Liver (tissue), 8 donors: ENCODE measurements at regions not wholly inside any gene's neighbourhood (a gene's known extent, or its start where the extent isn't known, plus 50 kb on each side); places are given as distances from the start of the nearest gene placed in this dataset.
"Not testable (repeated sequence)": the region's sequence is repeated elsewhere in the genome, so short reads cannot be mapped to it uniquely, and the experiment has no call there.

ENCODE experiments used
- DNase-seq: peaks from one replicate; pipeline ENCODE4 v3.0.0-alpha.2; 2017; ENCODE audit warnings: low spot score
- H3K27ac ChIP-seq, 2 donors: one replicate each; pipeline ENCODE4 v1.7.0; 2013; ENCODE audit warnings: inconsistent platforms in 2 of 2, low read length in 2 of 2, control low read depth in 1 of 2, low read depth in 1 of 2, mild to moderate bottlenecking in 1 of 2
- H3K27me3 ChIP-seq, 4 donors: one replicate each; pipeline versions ENCODE4 v1.6.1 to v1.7.0; 2013; ENCODE audit warnings: low read length in 3 of 4, inconsistent platforms in 1 of 4, mild to moderate bottlenecking in 1 of 4, moderate library complexity in 1 of 4; ENCODE audit not compliant: control insufficient read depth in 4 of 4, insufficient read depth in 4 of 4
- H3K36me3 ChIP-seq, 4 donors: one replicate each; pipeline versions ENCODE4 v1.6.1 to v1.7.0; 2013; ENCODE audit warnings: low read length in 3 of 4, mild to moderate bottlenecking in 3 of 4, low read depth in 1 of 4, moderate library complexity in 1 of 4; ENCODE audit not compliant: control insufficient read depth in 4 of 4, insufficient read depth in 3 of 4
- H3K4me1 ChIP-seq, 4 donors: one replicate each; pipeline versions ENCODE4 v1.6.1 to v1.7.0; 2013; ENCODE audit warnings: low read length in 3 of 4, mild to moderate bottlenecking in 3 of 4, moderate library complexity in 1 of 4; ENCODE audit not compliant: control insufficient read depth in 4 of 4, insufficient read depth in 4 of 4
- H3K4me3 ChIP-seq, 3 donors: one replicate each; pipeline versions ENCODE4 v1.6.1 to v1.7.0; 2013; ENCODE audit warnings: low read length in 3 of 3, control low read depth in 1 of 3, low read depth in 1 of 3, mild to moderate bottlenecking in 1 of 3
- H3K9ac ChIP-seq, 2 donors: one replicate each; pipeline ENCODE4 v1.7.0; 2013; ENCODE audit warnings: low read length in 2 of 2, mild to moderate bottlenecking in 2 of 2, moderate library complexity in 2 of 2, control low read depth in 1 of 2, low read depth in 1 of 2
- H3K9me3 ChIP-seq, 4 donors: one replicate each; pipeline versions ENCODE4 v1.6.1 to v1.7.0; 2013; ENCODE audit warnings: low read length in 3 of 4; ENCODE audit not compliant: control insufficient read depth in 4 of 4
- CTCF ChIP-seq: fragments of 150-350 bp; IDR thresholded peaks from 2 replicates; pipeline ENCODE4 v1.5.1; 2017; ENCODE audit warnings: improper control_type of control experiment, low read depth, low read length; ENCODE audit not compliant: missing input control
- EGR1 ChIP-seq, 2 donors: IDR thresholded peaks; 2 replicates each; pipeline ENCODE4 v1.6.1; 2016 to 2018; ENCODE audit warnings: antibody characterized with exemption in 2 of 2, low read depth in 2 of 2
- FOXA2 ChIP-seq: IDR thresholded peaks from 2 replicates; pipeline ENCODE4 v1.6.1; 2016; ENCODE audit warnings: antibody characterized with exemption
- GABPA ChIP-seq, 2 donors: IDR thresholded peaks in 1 of 2; conservative IDR thresholded peaks in 1 of 2; 2 replicates each; pipeline ENCODE4 v1.6.1; 2016; ENCODE audit warnings: antibody characterized with exemption in 2 of 2, mild to moderate bottlenecking in 1 of 2, moderate library complexity in 1 of 2
- JUND ChIP-seq, 2 donors: IDR thresholded peaks; 2 replicates each; pipeline ENCODE4 v1.6.1; 2016; ENCODE audit warnings: antibody characterized with exemption in 2 of 2
- MAX ChIP-seq: IDR thresholded peaks from 2 replicates; pipeline ENCODE4 v1.6.1; 2016; ENCODE audit warnings: antibody characterized with exemption
- RAD21 ChIP-seq, 2 donors: IDR thresholded peaks; 2 replicates each; pipeline ENCODE4 v1.6.1; 2016; ENCODE audit warnings: antibody characterized with exemption in 2 of 2, mild to moderate bottlenecking in 2 of 2
- REST ChIP-seq: IDR thresholded peaks from 2 replicates; pipeline ENCODE4 v1.6.1; 2016; ENCODE audit warnings: antibody characterized with exemption, mild to moderate bottlenecking
- RXRA ChIP-seq, 2 donors: IDR thresholded peaks; 2 replicates each; pipeline ENCODE4 v1.6.1; 2017 to 2018; ENCODE audit warnings: antibody characterized with exemption in 2 of 2, mild to moderate bottlenecking in 1 of 2
- SP1 ChIP-seq: IDR thresholded peaks from 2 replicates; pipeline ENCODE4 v1.6.1; 2018; ENCODE audit warnings: antibody characterized with exemption, mild to moderate bottlenecking
- TAF1 ChIP-seq: conservative IDR thresholded peaks from 2 replicates; pipeline ENCODE4 v1.6.1; 2016; ENCODE audit warnings: antibody characterized with exemption, mild to moderate bottlenecking
- YY1 ChIP-seq: IDR thresholded peaks from 2 replicates; pipeline ENCODE4 v1.6.1; 2016; ENCODE audit warnings: antibody characterized with exemption, mild to moderate bottlenecking
- ZBTB33 ChIP-seq: IDR thresholded peaks from 2 replicates; pipeline ENCODE4 v1.6.1; 2016; ENCODE audit warnings: antibody characterized with exemption
- WGBS: extraction: QIAGEN DNeasy Blood & Tissue Kit; methylation state at CpG from one replicate; pipeline ENCODE4 v1.1.7; 2013; 5-methylcytosine and 5-hydroxymethylcytosine counted together
- donor health status: healthy.
- donor health status: healthy.
- donor health status: healthy.
- donor health status: healthy.
- donor health status: healthy.

GRCh38 chr13:50745542-50746115 is 97.9 kb downstream of the DLEU7 start (continued):
- TF ChIP-seq ZBTB33 (no peak), TAF1 (no peak)

- H3K9ac ChIP-seq = no peak overlapping the region
- TF ChIP-seq EGR1 (IDR thresholded peaks at IDR 0.05; ENCODE audit: low read depth in 2 of 2) (no peak), SP1 (no peak), YY1 (no peak), JUND (IDR thresholded peaks at IDR 0.05) (no peak), MAX (no peak), GABPA (IDR thresholded peaks at IDR 0.05 in 1 of 2, conservative IDR thresholded peaks at IDR 0.05 in 1 of 2) (no peak), FOXA2 (no peak), REST (no peak), RXRA (IDR thresholded peaks at IDR 0.05) (no peak), CTCF (no peak), ZBTB33 (no peak), RAD21 (IDR thresholded peaks at IDR 0.05) (no peak)
- no peaks in the 10 kb centered on the region for H3K9me3 ChIP-seq
- DNase-seq = no peak
- H3K4me3 ChIP-seq = no peak overlapping the region
- H3K36me3 ChIP-seq = no peaks in the 10 kb centered on the region
- H3K4me1 ChIP-seq = no peaks in the 10 kb centered on the region
- WGBS = 77% methylated on average over 3 of the region's 3 CpGs
- no peak overlapping the region for H3K27ac ChIP-seq
- no peaks in the 10 kb centered on the region for H3K27me3 ChIP-seq
Measured at GRCh38 chr13:50747737-50748350, 95.6 kb downstream of the DLEU7 start.

GRCh38 chr13:50753221-50753620 is 90.3 kb downstream of the DLEU7 start:
- WGBS = 91% methylated on average over 17 of the region's 17 CpGs
- H3K4me1 ChIP-seq, H3K27ac ChIP-seq, H3K27me3 ChIP-seq, H3K4me3 ChIP-seq, DNase-seq, H3K9ac ChIP-seq, H3K36me3 ChIP-seq, H3K9me3 ChIP-seq: not testable (repeated sequence)

- not testable (repeated sequence) for H3K27ac ChIP-seq, H3K27me3 ChIP-seq, H3K4me3 ChIP-seq, H3K9me3 ChIP-seq, H3K4me1 ChIP-seq, H3K36me3 ChIP-seq, DNase-seq, H3K9ac ChIP-seq
- 89% methylated on average over 8 of the region's 8 CpGs for WGBS
Measured at GRCh38 chr13:50755862-50756685, 87.4 kb downstream of the DLEU7 start.
